SU-DHL-6 (cell line): ENCODE measurements at regions not wholly inside any gene's neighbourhood (a gene's known extent, or its start where the extent isn't known, plus 50 kb on each side); places are given as distances from the start of the nearest gene placed in this dataset.

Experiments
- H2AFZ ChIP-seq: fragments of 200-600 bp; sonication (generic); 2 replicates; pipeline ENCODE4 v1.6.1; 2014; ENCODE audit warnings: low read depth, mild to moderate bottlenecking, moderate library complexity, mixed read lengths, antibody characterized with exemption, low read length; ENCODE audit not compliant: severe bottlenecking
- H3F3A ChIP-seq: fragments of 200-600 bp; shearing (Covaris generic); 2 replicates; pipeline ENCODE4 v1.6.0; 2016; ENCODE audit warnings: antibody characterized with exemption, mild to moderate bottlenecking; ENCODE audit not compliant: insufficient read depth
- H3K27ac ChIP-seq: fragments of 200-600 bp; sonication (generic); 2 replicates; pipeline ENCODE4 v1.5.1; 2016; ENCODE audit warnings: low read depth, mild to moderate bottlenecking, low read length, moderate library complexity, mixed read lengths
- H3K27me3 ChIP-seq: fragments of 200-600 bp; sonication (generic), shearing (Covaris generic); 2 replicates; pipeline ENCODE4 v1.6.0; 2014; ENCODE audit warnings: mild to moderate bottlenecking, low read length
- H3K36me3 ChIP-seq: fragments of 200-600 bp; sonication (generic); 2 replicates; pipeline ENCODE4 v1.6.1; 2014; ENCODE audit warnings: mild to moderate bottlenecking, low read length, mixed read lengths
- H3K4me2 ChIP-seq: fragments of 300-600, 200-600 bp; shearing (Covaris generic), sonication (generic); 2 replicates; pipeline ENCODE4 v1.6.0; 2014; ENCODE audit warnings: low read length, low read depth, mild to moderate bottlenecking; ENCODE audit not compliant: poor library complexity, severe bottlenecking
- H3K4me3 ChIP-seq: fragments of 200-600 bp; sonication (generic); 2 replicates; pipeline ENCODE4 v1.5.1; 2014; ENCODE audit warnings: antibody characterized with exemption, low read length, mild to moderate bottlenecking, mixed read lengths; ENCODE audit not compliant: insufficient read depth, poor library complexity, severe bottlenecking
- H3K79me2 ChIP-seq: fragments of 200-600 bp; sonication (generic); 2 replicates; pipeline ENCODE4 v1.6.1; 2014; ENCODE audit warnings: mild to moderate bottlenecking, low read length, moderate library complexity; ENCODE audit not compliant: insufficient read depth
- H3K9ac ChIP-seq: fragments of 200-600 bp; sonication (generic); 2 replicates; pipeline ENCODE4 v1.7.0; 2014; ENCODE audit warnings: mild to moderate bottlenecking, low read length
- H3K9me2 ChIP-seq: fragments of 200-600 bp; sonication (generic); replicated peaks from 2 replicates; pipeline ENCODE4 v1.6.1; 2014; ENCODE audit warnings: low read length; ENCODE audit not compliant: insufficient read depth
- H3K9me3 ChIP-seq: fragments of 200-600 bp; sonication (generic); 2 replicates; pipeline ENCODE4 v1.6.1; 2014; ENCODE audit warnings: low read length, mixed read lengths; ENCODE audit not compliant: insufficient read depth
- H4K20me1 ChIP-seq: fragments of 200-600 bp; sonication (generic); 2 replicates; pipeline ENCODE4 v1.6.1; 2014; ENCODE audit warnings: low read depth, mild to moderate bottlenecking, antibody characterized with exemption, low read length, moderate library complexity, mixed read lengths
- EZH2phosphoT487 ChIP-seq: fragments of 200-600 bp; sonication (generic), shearing (Covaris generic); conservative IDR thresholded peaks from 2 replicates; pipeline ENCODE4 v1.6.1; 2018; ENCODE audit warnings: mild to moderate bottlenecking, antibody characterized with exemption, low read length, moderate library complexity, mixed read lengths
- TF ChIP-seq, protein P1 (sequence below): fragments of 200-600 bp; sonication (generic); IDR thresholded peaks from one replicate; pipeline ENCODE4 v1.5.1; 2017; ENCODE audit warnings: antibody characterized with exemption, mild to moderate bottlenecking, low read length, moderate library complexity; ENCODE audit not compliant: insufficient read depth, poor library complexity, severe bottlenecking

DNA sequence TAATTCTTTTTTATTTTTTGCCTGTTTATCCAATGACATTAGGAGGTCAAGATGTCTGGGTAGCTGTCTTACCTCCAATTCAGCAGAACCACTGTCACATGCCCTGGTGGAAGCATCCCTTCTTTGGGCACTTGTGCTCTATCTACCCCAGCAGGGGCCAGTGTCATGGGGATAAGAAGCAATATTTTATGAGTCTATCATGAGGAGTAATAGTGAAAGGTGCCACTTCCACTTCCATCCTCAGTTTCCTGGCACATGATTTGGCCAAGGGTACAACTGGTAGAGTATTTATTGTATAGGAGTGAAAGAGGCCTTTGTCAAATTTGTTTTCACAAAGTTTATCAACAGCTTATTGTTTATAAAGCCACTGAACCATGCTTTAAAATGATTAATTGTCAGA lies 112.5 kb downstream of the CCDC71L start:
- H3K36me3 ChIP-seq: no peaks in the 10 kb centered on the region
- H3K9me2 ChIP-seq: no peaks in the 10 kb centered on the region
- no peaks in the 10 kb centered on the region for H4K20me1 ChIP-seq
- no peak overlapping the region for H3K4me3 ChIP-seq
- TF ChIP-seq, protein P1, sequence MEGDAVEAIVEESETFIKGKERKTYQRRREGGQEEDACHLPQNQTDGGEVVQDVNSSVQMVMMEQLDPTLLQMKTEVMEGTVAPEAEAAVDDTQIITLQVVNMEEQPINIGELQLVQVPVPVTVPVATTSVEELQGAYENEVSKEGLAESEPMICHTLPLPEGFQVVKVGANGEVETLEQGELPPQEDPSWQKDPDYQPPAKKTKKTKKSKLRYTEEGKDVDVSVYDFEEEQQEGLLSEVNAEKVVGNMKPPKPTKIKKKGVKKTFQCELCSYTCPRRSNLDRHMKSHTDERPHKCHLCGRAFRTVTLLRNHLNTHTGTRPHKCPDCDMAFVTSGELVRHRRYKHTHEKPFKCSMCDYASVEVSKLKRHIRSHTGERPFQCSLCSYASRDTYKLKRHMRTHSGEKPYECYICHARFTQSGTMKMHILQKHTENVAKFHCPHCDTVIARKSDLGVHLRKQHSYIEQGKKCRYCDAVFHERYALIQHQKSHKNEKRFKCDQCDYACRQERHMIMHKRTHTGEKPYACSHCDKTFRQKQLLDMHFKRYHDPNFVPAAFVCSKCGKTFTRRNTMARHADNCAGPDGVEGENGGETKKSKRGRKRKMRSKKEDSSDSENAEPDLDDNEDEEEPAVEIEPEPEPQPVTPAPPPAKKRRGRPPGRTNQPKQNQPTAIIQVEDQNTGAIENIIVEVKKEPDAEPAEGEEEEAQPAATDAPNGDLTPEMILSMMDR: no peak
- TF ChIP-seq EZH2phosphoT487: no peak
- H3K9me3 ChIP-seq: no peaks in the 10 kb centered on the region
- H3K27me3 ChIP-seq: no peaks in the 10 kb centered on the region
- no peaks in the 10 kb centered on the region for H3K79me2 ChIP-seq
- H3K9ac ChIP-seq: no peak overlapping the region
- H3F3A ChIP-seq: no peaks in the 10 kb centered on the region
- no peak overlapping the region for H3K4me2 ChIP-seq
- no peak overlapping the region for H2AFZ ChIP-seq
- H3K27ac ChIP-seq: no peak overlapping the region

DNA sequence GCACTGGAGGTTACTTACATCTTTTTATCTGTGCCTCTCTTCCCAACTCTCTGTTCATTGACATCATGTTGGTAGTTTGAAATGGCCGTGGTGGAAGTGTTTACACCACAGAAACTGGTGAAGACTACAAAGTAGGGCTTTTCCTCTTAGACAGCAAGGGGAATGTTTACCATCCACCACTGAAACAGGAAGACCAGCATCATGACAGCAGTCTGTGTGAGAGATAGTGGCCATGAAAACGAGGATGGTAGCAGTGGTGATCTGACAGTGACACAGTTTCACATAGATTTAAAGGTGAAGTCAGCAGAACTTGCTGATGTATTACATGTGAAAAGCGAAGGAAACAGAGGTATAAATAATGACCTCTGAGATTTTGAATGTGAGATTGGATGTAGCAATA lies 115.7 kb downstream of the CCDC71L start:
- Histone ChIP-seq H3F3A (no peaks in the 10 kb centered on the region), H3K27ac (no peak overlapping the region), H3K9ac (no peak overlapping the region), H4K20me1 (no peaks in the 10 kb centered on the region), H3K9me3 (no peaks in the 10 kb centered on the region), H3K36me3 (no peaks in the 10 kb centered on the region), H3K79me2 (no peaks in the 10 kb centered on the region), H3K4me3 (no peak overlapping the region), H3K9me2 (no peaks in the 10 kb centered on the region), H2AFZ (no peak overlapping the region), H3K27me3 (no peaks in the 10 kb centered on the region), H3K4me2 (no peak overlapping the region)
- TF ChIP-seq, protein P1: no peak
- no peak for TF ChIP-seq EZH2phosphoT487

DNA sequence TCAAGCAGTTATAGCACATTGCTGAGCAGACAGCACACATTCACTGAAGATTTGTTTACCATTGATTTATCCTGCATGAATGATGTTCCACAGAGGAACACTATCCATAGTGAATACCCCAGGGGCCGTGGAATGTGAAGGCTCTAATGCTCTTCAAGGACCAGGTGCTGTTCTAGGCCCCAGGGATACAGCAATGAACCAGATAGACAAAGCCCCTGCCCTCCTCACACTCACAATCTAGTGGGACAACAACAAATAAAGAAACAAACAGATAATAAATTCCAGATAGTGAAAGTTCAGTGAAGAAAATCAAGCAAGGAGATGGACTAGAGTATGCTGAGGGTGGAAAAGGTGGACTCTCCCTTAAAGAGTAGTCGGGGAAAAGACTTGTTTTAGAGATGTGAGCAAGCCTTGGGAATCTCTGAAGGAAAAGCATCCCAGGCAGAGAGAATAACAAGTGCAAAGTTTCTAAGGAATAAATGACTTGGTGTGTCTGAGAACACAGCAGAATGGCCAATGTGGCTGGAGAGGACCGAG lies 117.7 kb downstream of the CCDC71L start:
- no peaks in the 10 kb centered on the region for H3K79me2 ChIP-seq
- H3K36me3 ChIP-seq: no peaks in the 10 kb centered on the region
- no peaks in the 10 kb centered on the region for H4K20me1 ChIP-seq
- H3F3A ChIP-seq: no peaks in the 10 kb centered on the region
- H3K9me3 ChIP-seq: no peaks in the 10 kb centered on the region
- no peak overlapping the region for H3K4me2 ChIP-seq
- no peak overlapping the region for H3K4me3 ChIP-seq
- H2AFZ ChIP-seq: no peak overlapping the region
- no peak for TF ChIP-seq EZH2phosphoT487
- TF ChIP-seq, protein P1: no peak
- no peak overlapping the region for H3K27ac ChIP-seq
- H3K27me3 ChIP-seq: no peaks in the 10 kb centered on the region
- H3K9ac ChIP-seq: no peak overlapping the region
- no peaks in the 10 kb centered on the region for H3K9me2 ChIP-seq
